OCI-LY1 (cell line): ENCODE measurements at regions not wholly inside any gene's neighbourhood (a gene's known extent, or its start where the extent isn't known, plus 50 kb on each side); places are given as distances from the start of the nearest gene placed in this dataset.

ENCODE experiments used
- EZH2 ChIP-seq: fragments of 200-600 bp; sonication (generic), shearing (Covaris generic); IDR thresholded peaks from 2 replicates; pipeline ENCODE4 v1.8.0; 2017; ENCODE audit warnings: borderline replicate concordance, mixed run types, mild to moderate bottlenecking, antibody characterized with exemption, low read length, moderate library complexity, mixed read lengths
- TF ChIP-seq, protein P1 (sequence below): fragments of 200-600 bp; sonication (generic), shearing (Covaris generic); IDR thresholded peaks from 2 replicates; pipeline ENCODE4 v1.5.1; 2017; ENCODE audit warnings: mild to moderate bottlenecking, antibody characterized with exemption, low read length, moderate library complexity, mixed read lengths

- TF ChIP-seq, protein P1, sequence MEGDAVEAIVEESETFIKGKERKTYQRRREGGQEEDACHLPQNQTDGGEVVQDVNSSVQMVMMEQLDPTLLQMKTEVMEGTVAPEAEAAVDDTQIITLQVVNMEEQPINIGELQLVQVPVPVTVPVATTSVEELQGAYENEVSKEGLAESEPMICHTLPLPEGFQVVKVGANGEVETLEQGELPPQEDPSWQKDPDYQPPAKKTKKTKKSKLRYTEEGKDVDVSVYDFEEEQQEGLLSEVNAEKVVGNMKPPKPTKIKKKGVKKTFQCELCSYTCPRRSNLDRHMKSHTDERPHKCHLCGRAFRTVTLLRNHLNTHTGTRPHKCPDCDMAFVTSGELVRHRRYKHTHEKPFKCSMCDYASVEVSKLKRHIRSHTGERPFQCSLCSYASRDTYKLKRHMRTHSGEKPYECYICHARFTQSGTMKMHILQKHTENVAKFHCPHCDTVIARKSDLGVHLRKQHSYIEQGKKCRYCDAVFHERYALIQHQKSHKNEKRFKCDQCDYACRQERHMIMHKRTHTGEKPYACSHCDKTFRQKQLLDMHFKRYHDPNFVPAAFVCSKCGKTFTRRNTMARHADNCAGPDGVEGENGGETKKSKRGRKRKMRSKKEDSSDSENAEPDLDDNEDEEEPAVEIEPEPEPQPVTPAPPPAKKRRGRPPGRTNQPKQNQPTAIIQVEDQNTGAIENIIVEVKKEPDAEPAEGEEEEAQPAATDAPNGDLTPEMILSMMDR = no peak
- no peak for TF ChIP-seq EZH2
Measured at GRCh38 chr3:174644287-174644686, 214.8 kb upstream of the NAALADL2 start.
